GM19351 (cell line): ENCODE measurements at regions not wholly inside any gene's neighbourhood (a gene's known extent, or its start where the extent isn't known, plus 50 kb on each side); places are given as distances from the start of the nearest gene placed in this dataset.

ENCODE experiments used
- ATAC-seq: cut with Tn5 transposase; IDR thresholded peaks from one replicate; pipeline ENCODE4 v1.9.1; 2021; ENCODE audit warnings: mild to moderate bottlenecking, moderate library complexity; ENCODE audit not compliant: unreplicated experiment

DNA sequence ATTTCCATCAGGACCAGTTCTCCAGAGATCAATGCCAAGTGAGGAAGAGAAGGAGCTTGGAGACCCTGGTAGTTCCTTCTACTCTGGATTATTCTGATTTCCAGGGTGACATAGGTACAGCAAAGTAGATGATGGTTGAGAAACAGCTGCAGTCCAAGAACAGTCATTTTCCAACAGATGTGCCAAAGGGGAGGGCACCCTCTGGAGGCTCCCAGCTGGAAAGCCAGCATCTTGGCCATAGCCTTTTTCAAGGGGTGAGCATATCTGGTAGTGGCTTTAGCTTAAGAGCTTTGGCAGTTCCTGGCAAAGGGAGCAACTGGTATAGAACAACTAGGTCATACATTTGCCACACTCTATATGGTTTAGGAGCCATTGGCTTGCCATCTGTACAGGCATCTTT, 492.7 kb downstream of the RASEF start:
- no peak for ATAC-seq

DNA sequence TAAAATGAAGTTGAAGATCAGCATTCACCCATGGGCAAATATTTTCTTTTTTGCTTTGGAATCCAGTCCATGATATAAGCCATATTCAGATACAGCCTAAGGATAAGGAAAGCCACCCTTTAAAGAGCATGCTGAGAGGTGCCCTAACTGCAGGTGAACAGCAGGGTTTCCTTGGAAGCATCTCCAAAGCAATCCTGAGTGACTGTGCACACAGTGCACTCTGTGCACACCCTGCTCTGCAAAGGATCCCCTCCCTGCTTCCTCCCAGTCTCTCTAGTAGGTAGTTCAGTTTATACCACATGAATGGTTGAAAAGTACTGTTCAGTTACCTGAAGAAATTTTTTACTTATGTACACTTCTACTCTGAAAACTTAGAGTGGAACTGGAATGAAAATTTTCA, 491.4 kb downstream of the RASEF start:
- no peak for ATAC-seq

DNA sequence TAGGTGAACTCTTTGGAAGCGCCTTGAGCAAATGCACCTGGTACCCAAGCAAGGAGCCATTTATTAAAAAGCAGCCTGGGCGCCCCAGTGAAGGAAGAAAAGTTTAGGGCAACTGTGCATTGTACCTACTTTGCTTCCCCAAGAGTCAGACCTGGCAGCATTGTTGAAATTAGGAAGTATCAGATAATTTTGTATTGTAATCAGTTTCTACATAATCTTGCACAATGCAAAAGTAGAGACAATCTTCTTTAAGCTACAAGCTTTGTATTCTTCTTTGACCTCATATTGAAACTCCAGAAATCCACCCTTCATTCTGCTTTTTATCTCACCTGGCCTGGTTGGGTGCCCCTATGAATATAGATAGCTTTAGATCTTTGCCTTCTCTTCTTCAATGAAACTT, 490.8 kb downstream of the RASEF start:
- no peak for ATAC-seq

DNA sequence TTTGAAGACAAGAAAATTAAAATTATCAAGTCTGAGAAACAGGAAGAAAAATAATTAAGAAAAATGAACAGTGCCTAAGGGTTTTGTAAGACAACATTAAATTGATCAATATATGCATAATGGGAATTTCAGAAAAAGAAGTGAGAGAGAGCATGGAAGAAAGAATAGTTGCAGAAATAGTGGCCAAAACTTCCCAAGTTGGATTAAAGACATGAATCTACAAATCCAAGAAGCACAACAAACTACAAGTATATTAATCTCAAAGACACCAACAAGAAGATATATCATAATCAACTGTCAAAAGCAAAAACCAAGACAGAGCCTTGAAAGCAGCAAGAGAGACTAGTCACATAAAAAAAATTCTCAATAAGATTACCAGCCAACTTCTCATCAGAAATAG, 488.0 kb downstream of the RASEF start:
- ATAC-seq = no peak

DNA sequence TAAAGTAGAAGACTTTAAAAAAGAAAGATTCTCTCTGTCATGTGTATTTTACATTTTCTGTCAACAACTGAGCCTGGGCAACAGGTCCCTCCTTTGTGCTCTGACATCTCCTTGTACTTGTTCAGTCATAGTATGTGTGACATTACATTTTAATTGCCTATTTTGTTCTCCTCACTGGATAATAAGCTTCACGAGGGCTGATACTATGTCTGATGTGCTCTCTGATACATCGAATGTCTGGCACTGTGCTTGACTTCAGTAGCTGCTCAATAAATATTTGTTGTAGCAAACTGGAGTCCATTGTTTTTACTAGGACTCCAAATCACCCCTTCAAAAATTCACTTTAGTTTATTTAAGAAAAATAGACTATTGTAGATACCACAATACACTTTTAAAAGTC, 482.0 kb downstream of the RASEF start:
- ATAC-seq = no peak

DNA sequence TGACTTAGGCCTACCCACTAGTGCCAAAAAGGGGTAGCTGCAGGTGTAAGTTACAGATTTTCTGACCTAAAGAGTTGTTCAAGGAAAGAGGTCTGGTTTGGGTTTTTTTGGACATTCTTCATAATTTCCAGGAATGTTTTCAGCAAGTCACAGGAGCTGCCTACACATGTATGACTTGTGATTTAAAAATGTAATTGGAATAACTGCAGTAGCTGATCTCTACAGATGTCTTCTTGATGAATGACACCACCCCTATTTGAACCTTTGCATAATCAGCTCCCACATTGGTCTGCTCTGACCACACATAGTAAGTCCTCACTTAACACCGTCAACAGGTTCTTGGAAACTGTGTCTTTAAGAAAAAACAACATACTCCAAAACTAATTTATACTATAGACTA, 481.4 kb downstream of the RASEF start:
- no peak for ATAC-seq

DNA sequence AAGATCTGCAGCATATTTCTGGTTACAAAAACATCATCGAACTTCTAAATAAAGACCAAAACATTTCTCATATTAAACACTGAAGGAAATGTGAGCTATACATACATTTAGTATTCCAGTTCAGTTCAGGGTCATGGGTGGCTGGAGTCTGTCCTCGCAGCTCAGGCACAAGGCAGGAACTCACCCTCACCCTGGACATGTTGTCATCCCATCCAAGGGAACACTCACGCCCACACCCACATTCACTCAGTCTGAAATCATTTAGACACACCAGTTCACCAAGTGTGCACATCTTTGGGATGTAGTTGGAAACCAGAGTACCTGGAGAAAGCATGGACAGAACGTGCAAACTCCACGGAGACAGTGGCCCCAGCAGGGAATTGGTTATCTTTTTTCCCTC, 481.0 kb downstream of the RASEF start:
- ATAC-seq = no peak

DNA sequence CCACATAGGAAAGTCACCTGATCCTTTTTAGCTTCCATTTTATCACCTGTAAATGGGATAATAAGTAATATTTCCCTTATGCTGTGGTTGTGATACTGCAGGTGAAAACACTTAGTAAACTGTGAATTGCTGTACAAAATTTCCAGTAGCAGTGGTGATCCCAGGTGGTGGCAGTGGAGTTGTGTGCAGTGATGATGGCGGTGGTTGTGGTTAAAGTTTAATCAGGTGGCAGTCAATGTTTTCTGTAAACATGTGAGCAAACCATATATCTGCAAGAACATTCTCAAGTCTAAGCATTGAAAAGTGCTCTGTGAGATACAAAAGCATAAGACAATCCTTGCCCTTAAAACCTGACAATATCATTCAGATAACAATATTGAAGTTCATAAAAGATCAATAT, 480.2 kb downstream of the RASEF start:
- no peak for ATAC-seq

DNA sequence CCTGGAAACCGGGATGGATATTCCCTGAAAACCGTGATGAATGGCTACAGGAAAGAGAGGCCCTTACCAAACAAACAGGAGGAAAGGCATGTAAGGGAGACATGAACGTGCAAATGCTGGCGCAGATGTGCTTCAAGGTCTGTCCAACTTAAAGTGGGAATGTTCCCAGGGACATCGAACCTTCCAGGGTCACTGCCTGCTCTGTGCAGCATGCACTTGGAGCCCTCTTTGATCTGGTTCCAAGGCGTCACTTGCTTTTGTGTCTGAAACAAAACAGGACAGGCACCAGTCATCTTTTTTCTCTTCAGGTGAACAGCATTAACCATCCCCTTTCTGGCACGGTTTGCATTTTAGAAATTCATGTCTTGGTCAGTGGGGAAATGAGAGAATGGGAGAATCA, 479.4 kb downstream of the RASEF start:
- ATAC-seq = no peak

DNA sequence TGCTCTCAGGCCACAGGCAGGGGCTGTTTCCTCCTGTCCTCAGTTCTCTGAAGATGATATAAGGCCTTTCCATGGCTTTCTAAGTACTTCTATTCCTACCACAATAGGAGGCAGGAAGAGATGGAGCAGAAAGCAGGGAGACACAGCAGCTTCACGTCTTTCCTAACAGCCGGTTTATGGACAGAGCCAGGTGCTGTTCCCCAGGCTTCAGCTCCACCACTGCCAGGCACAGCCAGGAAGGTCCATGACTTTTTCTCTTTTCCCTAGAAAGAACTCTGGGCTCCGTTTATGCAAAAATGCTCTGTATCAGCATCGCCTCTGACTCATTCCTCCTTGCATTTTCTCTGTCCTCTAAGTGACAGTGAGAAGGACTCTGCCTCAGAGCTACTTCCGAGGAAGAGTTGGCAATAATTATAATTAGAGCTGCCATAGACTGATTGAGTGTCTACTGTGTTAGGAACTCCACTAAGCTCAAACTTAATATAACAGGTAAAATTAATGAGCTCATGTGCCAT, 478.5 kb downstream of the RASEF start:
- ATAC-seq = no peak

DNA sequence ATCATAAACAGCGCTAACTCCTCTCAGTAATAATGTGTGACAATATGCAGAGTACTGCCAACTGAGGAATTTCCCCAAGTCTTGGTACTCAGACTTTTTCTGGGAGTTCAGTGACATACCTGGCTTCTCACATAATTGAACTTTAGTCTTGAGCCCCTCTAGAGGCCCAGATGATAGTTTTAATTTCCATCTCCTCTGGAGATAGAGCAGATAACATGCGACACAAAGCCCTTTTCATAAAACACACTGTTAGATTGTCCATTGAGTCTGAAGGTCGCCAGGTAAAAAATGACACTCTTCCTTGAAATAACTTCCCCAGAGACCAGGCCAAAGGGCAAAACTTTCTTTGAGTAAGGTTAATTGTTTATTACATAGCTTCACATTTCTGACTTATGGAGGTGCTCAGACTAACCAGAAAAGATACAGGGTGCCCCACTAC, 476.0 kb downstream of the RASEF start:
- ATAC-seq = no peak

DNA sequence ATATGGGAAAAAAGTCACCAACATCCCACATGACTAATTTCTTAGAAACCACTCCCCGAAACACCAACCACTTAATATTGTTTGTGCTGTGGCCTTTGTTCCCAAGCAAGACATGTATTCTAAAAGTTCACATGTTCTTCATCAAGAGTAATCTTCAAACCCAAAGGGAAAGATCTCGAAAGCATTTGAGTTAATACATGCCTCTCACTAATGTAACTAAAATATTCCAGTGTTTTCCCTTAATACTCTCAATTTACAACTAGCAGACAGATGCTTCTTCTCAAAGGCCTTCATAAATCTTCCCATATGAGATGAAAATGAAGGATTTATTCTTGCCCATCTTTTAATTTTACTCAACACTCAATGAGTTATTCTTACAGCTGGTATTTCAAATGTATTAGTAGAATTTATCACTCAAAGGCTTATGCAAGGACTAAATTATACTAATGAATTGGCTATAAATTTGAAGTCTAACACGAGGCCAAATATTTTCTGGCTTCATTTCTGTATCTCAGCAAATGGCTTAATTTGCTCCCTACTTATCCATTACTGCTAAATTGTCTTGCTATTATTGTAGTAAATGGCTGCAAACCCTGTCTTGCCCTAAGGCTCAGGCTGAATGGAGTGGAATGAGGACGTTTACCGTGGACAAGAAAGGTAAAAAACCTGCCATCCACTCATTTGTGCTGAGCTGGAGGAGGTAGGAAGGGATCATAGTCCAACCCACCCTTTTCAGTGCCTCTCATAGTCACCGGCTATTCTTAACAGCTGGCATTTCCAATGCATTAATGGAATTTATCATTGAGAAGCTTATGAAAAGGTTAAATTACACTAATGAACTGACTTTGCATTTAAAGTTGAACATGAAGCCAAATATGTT, 474.4 kb downstream of the RASEF start:
- ATAC-seq = no peak

DNA sequence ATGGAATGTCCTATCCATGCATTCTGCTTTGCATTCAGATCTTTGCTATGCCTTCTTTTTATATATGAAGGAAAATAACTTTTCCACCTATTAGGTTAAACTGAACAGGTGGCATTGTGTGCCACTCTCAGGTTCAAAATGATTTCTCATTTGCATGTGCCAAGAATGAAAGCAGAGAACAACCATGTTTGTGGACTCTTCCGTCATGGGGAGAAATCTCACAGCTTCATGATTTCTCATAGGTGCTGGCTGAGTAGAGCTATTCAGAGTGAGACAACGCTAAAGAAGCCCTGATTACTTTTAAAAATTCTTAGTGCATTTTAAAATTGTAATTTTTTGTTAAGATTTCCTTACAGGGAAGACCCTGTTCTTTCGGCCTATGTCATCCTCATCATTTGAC, 472.1 kb downstream of the RASEF start:
- no peak for ATAC-seq

DNA sequence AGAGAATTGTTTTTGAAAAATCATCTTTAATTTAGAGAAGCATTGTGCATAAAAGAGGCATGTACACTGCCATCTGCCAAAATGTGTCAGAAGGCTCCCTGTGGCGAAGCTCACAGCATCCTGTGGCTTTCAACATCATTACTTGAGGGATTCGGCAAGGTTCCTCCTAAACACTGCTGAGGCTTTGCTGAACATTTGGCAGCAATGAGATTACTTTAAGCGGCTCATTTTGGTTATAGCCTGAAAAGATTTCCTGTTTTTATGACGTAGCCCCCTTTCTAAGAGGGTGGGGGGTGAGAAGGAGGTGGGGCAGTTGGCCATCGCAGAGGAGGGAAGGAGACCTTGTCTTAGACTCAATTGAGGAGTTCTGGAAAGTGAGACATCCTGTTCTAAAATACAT, 469.4 kb downstream of the RASEF start:
- ATAC-seq = no peak

DNA sequence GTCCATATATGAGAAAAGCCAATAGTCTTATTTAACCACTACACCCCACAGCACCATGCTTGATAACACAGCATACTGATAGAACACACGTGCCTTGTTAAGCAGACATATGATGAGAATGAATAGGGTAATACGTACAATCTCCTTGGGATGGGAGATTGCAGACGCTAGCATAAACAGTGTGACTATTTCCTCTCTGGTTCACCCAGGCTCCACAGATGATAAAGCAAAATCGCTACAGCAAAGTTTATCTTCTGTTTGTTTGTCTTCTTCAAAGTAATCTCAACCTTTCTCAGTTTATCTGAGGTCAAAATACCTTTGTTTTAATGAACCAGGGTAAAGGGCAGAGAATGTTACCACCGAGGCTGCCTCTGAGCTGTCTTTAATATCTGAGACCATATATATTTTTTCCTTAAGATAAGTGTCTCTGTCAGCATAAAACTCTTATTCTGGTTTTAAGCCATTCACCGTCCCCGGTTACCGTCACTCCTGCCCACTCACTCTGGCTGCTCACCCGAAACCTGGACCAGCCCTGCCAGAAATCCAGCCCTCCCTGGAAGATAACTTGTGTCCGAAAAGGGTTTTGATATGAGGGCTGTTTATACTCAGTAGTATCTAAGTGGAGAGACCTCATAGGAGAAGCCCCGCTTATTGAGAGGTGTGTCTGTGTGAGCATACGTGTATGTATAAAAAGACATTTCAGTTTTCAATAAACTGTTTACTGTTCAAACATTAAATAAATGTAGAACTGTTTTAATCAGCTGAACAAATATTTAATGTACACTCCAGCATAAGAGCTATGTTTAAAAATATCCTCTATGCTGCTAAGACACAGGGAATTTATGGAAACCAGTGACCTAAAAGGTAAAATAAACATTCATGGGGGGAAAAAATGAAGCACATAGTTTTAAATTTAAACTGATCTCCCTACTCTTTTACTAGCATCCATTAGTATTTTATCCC, 465.4 kb downstream of the RASEF start:
- no peak for ATAC-seq

DNA sequence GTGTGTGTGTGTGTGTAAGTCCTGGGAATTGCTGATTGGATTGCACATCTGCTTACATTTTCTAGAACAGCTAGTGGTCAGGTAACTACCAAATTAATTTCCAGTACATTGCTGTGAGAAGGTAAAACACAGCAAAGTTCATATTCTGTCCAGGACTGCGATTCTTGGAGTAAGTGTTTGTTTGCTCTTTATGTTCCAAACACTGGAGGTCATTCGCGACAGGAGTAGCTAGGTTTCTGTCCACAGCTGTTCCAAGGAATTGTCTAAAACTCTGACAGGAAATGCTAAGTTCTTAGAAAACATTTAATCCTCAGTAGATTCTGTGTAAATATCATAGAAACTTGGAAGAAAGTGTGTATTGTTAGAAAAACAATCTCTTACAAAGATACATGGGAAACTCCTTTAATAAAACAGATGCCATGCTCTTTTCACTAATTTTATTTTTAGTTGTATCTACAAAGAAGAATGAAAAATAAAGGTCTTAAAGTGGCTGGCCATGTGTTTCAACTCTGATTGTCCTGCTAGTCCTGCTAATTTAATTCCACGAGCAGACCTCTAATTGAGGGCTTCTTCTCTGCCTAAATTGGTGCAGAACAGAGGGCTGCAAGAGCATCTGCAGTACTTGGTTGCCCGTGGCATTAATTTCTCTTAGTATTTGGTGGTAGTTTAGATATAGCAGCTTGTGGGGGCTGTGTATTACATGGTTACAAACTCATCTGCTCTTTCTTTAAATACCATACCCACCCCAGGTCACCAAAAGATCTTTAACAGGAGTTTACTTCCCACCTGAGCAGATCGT, 464.5 kb downstream of the RASEF start:
- ATAC-seq = no peak

DNA sequence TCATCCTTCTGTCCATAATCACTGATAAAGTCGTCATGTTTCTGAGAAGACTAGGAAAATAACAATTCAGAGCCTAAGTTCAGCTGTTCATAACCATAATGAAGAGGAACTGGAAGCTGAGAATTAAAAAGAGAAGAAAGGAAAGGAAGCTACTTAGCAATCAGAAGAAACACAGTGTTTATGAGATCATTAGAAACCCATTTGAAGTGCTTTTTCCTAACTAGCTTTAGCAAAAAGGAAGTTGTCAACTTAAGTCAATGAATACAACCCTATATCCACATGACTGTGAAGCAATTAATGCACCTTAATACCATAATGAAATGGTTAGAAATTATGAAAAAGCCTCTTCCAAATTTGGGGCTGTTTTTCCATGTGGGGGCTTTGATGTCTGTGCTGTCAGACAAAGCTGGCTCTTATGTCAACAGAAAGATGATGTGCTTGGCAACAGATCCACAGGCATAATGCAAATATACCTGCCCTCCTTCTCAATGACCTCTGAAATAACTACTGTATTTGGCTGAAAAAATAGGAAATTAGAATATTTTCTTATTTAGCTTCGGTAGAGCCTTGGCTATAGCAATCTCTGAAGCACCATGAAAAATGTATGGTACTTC, 463.5 kb downstream of the RASEF start:
- no peak for ATAC-seq

DNA sequence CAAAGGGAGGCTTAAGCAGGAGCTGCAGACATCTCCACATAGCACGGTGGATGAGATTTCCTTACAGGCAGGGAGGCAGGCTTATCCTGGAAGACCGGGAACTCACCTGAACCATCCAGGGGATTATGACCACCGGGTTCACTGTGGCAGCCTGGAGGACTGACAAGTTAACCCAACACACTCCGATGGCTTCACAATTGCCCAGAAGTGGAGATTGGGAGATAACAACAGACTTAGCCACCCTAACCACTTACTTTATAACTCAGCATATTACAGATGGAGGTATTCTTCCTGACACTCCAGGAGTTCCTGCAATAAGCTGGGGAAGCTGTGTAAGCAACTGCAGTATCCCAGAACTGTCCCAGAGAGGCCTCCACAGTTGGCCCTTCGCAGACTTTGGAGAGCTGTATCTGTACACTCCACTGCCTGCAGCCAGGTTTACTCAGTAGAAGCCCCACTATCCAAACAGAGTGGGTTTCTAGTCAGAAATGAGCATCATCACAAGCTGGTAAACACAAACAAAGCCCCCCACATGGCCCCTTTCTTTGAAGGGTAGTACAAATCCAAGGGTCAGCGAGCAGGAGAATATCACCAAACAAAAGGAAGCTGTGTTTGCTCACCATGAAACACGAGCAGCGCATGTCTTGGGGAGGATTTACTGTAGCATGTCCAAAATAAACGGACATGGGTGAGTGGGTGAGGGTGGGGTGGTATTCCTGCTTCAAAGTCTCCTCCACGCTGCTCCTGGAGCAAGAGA, 462.2 kb downstream of the RASEF start:
- ATAC-seq = no peak

DNA sequence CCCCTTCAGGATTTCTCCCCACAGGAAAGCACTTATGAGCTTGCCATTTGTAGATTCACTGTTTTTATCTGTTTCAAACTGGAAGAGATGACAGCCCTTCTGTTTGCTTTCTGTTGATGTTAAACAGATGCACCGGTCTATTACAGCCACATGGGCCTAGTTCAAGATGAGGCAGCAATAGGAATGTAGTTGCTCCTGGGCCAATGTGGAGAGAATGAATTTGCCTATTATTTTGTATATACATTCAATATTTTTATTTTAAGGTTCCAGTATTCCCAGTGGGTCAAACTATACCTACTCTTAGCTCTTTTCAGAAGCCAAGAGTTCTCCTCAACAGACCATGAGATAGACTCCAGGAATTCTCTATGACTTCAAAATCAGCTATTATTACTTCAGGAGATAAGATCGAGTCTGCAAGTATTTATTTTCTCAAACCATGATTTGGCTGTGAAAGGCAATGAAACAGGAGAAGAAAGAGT, 461.6 kb downstream of the RASEF start:
- ATAC-seq = no peak
